HG03196 (cell line): ENCODE measurements at regions not wholly inside any gene's neighbourhood (a gene's known extent, or its start where the extent isn't known, plus 50 kb on each side); places are given as distances from the start of the nearest gene placed in this dataset.

Experiments
- ATAC-seq: cut with Tn5 transposase; IDR thresholded peaks from one replicate; pipeline ENCODE4 v1.9.1; 2021; ENCODE audit not compliant: unreplicated experiment

DNA sequence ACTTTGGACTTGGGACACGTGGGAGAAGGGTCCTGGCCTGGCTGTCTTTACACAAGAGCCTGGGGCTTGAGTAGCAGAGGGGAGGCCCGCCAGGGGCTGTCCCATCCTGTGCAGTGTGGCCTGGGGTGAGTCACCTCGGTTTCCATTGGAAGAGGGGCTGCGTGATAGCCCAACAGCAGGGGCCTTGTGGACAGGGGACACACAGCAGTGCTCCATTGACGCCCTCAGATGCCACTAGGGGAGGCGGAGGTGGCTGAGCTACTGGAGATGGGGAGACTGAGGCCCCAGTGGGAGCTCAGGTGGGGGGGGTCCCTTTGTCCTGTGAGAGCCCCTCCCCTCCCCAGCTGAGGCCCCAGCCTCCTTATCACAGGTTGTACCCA lies 50.0 kb upstream of the RNU6ATAC start:
- no peak for ATAC-seq

DNA sequence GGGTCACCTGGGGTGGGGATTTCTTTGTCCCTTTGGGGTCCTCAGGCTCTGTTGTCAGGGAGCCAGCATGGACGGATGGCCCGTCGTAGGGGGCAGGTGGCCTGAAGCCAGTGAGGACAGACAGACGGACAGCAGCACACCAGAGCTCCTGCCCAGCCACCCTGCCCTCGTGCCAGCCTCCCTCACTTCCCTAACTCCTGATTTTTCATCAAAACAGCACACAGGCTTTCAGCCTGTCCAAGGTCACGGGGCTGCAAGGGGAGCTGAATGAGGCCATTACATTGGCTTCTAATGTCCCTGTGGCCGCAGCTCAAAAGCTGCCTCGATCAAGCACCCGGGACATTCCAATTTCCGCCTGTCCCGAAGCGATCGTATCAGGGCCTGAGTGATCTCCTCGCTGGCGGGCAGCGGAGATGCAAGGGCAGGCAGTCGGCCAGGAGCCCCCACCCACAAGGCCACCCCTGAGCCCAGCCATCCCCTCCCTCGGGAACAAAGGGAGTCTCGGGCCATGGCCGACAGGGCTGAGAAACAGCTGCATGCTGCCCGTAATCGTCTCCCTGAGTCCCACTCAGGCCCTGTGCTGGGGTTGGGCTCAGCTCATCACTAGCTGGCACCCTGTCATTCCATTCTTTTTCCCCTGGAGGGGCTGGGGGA lies 50.5 kb upstream of the RNU6ATAC start:
- no peak for ATAC-seq

- no peak for ATAC-seq
Observed at GRCh38 chr9:134215420-134215698, 51.0 kb upstream of the RNU6ATAC start.

DNA sequence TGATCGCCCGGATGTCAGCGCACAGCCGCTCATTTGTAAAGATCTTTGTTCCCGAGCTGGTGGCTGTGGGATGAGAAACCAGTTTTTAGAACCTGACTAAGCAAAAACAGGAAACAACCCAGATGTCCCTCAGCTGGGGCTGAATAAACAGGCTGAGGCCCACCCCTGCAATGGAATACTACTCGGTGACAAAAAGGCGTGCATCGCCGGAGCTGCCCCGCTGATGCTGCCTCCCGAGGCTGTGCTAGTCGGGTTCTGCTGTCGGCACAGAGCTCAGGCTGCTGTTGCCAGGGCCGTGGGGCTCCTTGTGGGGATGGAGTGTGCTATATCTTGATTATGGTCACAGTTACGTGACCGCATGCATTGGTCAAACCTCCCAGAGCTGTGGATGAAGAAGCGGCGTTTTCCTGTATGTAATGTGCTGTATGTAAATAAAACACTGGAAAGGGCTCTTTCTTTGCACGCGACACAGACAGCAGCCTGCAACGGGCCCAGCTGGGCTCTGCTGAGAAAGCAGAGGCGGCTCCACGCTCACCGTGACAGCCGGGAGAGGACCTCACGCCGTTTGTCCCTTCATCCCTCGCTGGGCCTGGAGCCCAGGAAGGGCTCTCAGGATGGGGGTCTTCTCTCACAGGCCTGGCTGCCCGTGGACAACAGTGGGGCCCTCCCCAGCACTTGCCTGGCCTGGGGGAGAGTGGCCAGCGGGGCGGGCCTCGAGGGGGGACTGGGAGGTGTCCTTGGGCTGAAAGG lies 51.5 kb upstream of the RNU6ATAC start:
- no peak for ATAC-seq

GRCh38 chr9:134216449-134216951 lies 52.1 kb upstream of the RNU6ATAC start:
- no peak for ATAC-seq

DNA sequence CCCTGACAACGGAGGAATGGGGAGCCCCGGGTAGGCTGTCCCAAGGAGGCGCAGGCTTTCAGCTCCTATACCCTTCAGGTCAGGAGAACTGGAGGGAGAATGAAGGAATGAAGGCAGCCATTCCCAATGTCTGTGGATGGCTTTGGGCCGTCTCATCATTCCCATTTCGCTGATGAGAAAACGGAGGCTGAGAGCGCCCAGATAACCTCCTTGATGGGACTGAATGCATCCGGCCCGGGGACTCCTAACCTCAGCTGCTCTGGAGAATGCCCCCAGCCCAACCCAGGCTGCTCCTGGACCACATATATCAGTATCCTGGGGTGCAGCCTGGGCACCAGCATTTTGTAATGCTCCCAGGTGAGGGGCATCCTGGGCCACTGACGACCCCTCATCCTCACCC lies 52.6 kb upstream of the RNU6ATAC start:
- no peak for ATAC-seq

GRCh38 chr9:134217431-134218210 lies 53.3 kb upstream of the RNU6ATAC start:
- no peak for ATAC-seq

- ATAC-seq: no peak
Observed at GRCh38 chr9:134218230-134218629, 53.9 kb upstream of the RNU6ATAC start.

- ATAC-seq: no peak
Observed at GRCh38 chr9:134219646-134220060, 55.3 kb upstream of the RNU6ATAC start.

DNA sequence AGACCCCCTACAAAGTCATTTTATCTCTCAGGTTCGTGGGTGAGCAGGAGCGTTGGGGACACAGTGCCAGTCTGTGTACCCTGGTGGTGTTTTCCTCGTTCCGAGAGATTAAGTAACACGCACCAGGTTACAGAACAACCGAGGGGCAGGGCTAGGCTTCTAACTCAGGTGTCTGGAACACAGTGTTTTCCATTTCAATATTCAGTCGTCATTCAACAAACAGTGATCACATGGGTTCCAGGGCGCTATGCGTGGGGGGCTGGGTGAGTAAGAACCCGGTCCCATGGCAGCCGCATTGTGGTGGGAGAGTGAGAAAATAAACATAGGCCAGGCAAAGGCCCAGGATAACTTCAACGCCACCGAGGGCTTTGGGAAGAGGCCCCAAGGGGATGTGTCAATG lies 55.9 kb upstream of the RNU6ATAC start:
- ATAC-seq: no peak

- no peak for ATAC-seq
Observed at GRCh38 chr9:134221273-134222017, 57.1 kb upstream of the RNU6ATAC start.

- ATAC-seq: no peak
Observed at GRCh38 chr9:134222018-134222573, 57.7 kb upstream of the RNU6ATAC start.

GRCh38 chr9:134223091-134223490 lies 58.7 kb upstream of the RNU6ATAC start:
- no peak for ATAC-seq

- no peak for ATAC-seq
Observed at GRCh38 chr9:134223591-134224122, 59.3 kb upstream of the RNU6ATAC start.

DNA sequence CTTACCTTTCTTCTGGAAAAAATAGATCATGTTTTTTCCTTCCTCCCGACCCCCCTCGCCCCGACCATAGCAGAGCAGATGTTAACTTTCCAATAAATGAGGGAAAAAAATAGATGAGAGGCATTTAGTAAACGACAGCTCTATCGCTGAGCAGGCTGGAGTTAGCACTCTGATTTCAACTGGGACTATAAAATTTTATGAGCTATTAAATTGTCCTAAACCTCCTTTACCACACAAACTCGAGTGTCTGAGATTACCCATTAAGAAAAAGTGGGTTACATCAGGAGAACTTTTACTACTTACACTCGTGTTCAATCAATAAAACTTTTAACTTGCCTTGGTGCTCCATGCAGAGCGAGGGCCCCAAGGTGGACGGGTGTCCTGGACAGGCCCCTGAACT lies 59.8 kb upstream of the RNU6ATAC start:
- ATAC-seq: no peak

DNA sequence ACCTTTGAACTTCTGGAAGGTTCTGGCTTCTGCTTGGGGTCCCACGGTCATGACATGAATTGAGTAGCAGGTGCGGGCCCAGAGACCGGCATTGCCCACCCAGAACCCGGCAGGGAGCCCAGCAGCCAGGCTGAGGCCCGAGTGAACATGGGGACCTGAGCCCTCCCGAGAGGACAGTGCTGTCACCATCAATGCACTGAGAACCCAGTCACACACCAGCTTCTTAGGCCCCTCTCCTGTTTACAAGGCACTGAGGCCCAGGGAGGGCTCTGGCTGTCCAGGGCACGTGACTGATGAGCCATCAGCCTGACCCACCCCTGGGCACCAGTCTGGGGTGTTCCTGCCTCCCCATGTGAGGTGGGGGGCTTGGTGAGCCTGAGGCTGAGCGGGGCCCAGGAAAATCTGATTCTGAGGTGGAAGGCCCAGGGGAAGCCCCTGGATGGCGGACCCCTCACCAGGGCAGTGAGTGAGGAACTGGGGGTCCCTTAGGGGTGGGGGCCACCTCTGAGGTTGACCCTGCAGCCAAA lies 60.3 kb upstream of the RNU6ATAC start:
- no peak for ATAC-seq

- ATAC-seq: no peak
Observed at GRCh38 chr9:134225186-134225585, 60.8 kb upstream of the RNU6ATAC start.

DNA sequence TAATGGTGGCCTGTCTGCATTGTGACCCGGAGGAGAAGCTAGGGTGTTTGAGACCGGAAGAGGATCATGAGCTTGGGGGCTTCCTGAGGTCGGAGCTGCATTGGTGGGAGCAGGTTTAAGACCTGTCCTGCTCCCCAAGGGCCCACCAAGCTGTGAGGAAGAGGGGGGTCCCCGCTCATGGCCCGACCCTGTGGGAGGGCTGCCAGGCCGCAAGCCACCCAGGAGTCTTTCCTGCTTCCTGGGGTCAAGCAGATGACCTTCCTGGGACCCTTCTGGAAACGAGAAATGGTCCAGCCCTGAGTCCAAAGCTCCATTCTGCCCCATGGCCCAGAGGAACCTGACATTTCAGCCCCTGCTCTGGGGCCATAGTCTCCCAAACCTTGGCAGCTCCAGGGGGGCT lies 61.5 kb upstream of the RNU6ATAC start:
- no peak for ATAC-seq

DNA sequence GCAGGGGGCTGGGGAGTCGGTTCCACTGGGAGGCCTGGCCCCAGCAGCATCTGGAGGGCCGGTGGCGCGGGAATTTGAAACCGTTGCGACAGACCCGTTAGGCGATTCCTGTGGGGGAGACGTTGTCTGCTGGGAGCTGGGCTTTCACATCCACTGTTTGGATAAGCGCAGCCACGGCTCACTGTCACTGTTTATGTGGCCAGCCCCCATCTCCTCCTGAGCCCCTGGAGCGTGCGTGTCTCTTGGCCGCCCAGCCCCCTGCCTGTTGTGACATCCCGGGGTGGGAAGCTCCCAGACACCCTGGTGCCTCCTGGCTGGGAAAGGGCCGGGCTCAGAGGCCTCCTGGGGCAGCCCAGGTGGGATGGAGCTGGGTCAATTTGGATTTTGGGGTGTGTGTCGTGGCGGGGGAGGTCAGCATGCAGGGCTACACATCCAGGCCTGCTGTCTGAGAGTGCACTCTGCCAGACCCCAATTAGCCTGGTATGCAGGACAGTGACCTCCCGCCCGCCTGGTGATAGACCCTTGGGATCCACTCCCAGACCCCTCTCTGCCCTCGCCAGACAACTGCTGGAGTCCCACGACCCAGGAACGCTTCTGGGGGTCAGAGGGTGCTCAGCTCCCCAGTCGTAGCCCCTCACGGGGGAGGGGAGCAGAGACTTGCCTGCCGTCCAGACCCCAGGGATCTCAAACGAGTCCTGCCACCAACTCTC lies 62.0 kb upstream of the RNU6ATAC start:
- ATAC-seq: no peak
